DMS153 treated with DMSO at 0.1 percent for 48 hours (cell line): ENCODE measurements at regions not wholly inside any gene's neighbourhood (a gene's known extent, or its start where the extent isn't known, plus 50 kb on each side); places are given as distances from the start of the nearest gene placed in this dataset.
"Not testable (repeated sequence)": the region's sequence is repeated elsewhere in the genome, so short reads cannot be mapped to it uniquely, and the experiment has no call there.

Experiments
- DNase-seq: peaks from one replicate; lab custom pipeline; 2025; ENCODE audit not compliant: unreplicated experiment; lab: John Stamatoyannopoulos, UW

DNA sequence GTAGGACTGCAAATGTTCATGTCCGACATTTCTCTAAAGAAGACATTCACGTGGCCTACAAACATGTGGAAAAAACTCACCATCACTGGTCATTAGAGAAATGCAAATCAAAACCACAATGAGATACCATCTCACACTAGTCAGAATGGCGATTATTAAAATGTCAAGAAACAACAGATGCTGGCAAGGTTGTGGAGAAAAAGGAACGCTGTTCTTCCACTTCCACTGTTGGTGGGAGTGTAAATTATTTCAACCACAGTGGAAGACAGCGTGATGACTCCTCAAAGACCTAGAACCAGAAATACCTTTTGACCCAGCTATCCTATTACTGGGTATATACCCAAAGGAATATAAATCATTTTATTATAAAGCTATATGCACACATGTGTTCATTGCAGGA lies 253.9 kb upstream of the UBASH3B start:
- not testable (repeated sequence) for DNase-seq

DNA sequence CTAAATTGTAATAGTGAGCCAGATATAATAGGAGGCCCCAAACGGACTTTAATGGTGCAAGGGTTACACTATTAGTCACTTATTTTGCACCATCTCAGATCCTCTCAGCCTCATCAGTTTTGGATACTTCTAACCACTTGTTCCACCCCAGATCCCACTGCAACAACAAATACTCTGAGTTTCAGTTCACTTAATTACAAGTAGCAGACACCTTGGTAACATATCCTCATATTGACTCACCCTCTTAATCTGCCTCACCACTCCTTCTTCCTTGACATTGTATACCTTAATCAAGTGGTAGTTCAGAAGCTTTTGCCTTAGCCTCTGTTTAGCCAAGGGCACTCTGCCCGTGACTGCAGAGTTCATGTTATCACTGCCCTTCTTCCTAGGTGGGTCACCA lies 256.1 kb upstream of the UBASH3B start:
- no peak for DNase-seq

DNA sequence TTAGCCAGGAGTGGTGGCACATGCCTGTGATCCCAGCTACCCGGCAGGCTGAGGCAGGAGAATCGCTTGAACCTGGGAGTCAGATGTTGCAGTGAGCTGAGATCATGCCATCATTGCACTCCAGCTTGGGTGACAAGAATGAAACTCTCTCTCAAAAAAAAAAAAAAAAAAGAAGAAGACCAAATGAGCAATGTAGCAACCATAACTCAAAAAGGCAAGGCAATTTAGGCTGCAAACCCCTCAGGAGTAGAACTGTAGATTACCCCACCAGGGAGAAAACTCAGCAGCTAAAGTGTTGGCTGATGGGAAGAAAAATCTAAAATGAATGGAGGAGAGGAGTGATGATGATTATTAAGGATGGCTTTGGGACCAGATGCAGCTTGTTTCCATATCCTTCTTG lies 256.7 kb upstream of the UBASH3B start:
- no peak for DNase-seq

- no peak for DNase-seq
Observed at GRCh38 chr11:122398167-122398566, 257.4 kb upstream of the UBASH3B start.

DNA sequence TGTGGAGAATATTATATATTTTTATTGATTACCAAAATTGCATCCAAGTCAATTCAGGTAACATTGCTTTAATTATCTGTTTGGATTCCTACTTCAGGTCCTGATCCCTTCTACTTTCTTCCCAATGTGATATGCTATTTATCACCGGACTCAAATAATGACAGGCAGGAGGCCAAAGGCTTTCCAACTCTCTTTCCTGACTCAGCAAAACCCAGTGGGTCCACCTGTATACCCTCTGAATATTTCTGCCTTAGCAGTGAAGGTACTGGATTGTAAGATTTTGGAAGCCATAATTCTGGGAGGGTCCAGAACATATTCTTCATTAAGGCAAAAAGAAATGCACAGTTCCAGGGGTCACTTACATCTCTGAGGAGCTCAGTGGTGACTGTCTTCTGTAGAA lies 260.2 kb upstream of the UBASH3B start:
- no peak for DNase-seq

DNA sequence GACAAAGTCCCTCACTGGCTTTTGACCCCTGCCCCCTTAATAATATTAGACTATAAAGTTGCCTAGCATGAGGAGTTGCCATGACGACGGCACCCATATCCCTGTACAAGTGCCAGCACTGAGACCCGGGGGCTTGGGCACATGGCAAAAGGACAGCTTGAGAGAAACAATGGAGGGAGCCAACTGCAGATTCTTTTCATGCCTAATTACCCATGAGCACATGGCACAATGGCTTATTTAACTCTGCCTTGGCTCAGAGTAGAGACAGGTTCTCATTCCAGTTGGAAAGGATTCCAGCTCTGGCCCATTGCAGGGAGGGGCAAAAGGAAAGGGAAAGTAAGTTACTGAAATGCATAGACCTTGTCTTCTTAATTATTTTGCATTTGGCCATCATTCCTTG lies 261.2 kb upstream of the UBASH3B start:
- no peak for DNase-seq

DNA sequence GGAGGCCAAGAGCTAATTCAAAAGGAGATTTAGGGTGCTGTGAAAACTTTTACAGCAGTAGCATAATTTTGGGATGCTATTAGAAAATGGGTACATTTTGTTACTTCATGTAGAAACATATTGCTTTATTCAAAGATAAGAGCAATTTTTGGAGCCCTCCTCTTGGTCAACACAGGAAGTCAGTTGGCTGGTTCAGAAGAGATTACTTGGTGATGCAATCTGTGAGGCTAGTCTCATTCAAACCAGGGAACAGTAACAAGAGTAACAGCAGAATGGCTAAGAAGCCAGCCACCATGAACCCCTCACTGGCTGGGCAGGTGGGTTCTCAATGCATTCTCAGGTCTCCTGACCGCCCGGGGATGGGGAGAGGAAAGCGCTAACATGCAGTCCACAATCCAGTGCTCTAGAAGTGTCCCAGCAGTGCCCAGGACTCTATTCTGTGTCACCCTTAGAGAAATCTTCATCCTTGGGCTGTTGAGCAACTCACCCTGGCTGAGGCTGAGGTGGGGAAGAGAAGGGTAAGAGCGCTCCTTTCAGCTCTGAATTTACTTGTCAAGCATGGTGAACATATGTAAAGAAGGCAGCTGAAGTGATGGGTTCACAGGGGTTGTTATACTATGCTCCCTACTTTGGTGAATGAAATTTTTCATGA lies 262.2 kb upstream of the UBASH3B start:
- no peak for DNase-seq

- no peak for DNase-seq
Observed at GRCh38 chr11:122392508-122392907, 263.0 kb upstream of the UBASH3B start.

- DNase-seq: no peak
Observed at GRCh38 chr11:122391049-122391448, 264.5 kb upstream of the UBASH3B start.

- DNase-seq: no peak
Observed at GRCh38 chr11:122383186-122383585, 267.2 kb upstream of the BLID start.

GRCh38 chr11:122375687-122376399 lies 259.8 kb upstream of the BLID start:
- no peak for DNase-seq

GRCh38 chr11:122368796-122369195 lies 252.8 kb upstream of the BLID start:
- no peak for DNase-seq

- DNase-seq: no peak
Observed at GRCh38 chr11:122367809-122368231, 251.8 kb upstream of the BLID start.

GRCh38 chr11:122365610-122366360 lies 249.8 kb upstream of the BLID start:
- no peak for DNase-seq

DNA sequence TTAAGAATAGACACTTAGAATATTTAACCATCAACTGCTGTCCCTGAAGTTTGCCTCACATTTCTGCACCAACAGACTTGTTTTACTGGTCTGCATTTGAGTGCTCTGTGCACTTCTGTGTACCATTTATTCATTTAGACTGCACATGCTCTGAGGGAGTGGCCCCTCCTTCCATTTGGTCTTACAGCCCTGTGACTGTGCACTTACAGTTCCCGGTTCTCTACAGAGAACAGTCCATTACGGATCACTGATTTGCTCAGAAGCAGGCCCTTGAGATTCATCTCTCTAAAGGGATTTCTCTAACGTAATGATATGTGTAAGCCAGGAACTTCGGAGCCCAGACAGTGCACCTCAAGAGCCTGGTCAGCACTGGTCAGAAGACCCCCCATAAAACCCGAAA lies 247.3 kb upstream of the BLID start:
- no peak for DNase-seq

GRCh38 chr11:122362381-122362780 lies 246.4 kb upstream of the BLID start:
- no peak for DNase-seq

- no peak for DNase-seq
Observed at GRCh38 chr11:122360875-122361274, 244.9 kb upstream of the BLID start.

DNA sequence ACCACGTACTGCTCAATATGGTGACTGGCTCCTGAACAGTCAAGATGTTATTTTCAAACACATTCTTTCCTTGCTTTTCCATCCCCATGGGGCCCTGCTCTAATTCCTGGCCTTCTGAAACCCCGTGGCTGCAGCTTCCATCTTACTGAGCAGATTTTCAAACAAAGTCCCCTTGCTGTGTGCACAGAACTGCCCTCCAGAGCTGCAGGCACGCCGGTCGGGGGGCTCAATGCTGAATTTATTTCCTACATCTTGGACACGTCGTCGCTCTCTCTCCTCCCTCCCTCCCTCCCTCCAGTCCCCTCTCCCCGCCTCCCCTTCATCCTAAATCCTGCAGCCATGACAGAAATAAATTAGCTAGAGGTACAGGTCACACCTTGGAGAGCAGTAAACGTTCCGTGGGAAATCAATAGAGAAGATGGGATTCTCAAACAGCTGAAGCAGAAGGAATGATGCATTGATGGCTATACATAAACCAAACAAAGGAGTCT lies 243.1 kb upstream of the BLID start:
- no peak for DNase-seq

DNA sequence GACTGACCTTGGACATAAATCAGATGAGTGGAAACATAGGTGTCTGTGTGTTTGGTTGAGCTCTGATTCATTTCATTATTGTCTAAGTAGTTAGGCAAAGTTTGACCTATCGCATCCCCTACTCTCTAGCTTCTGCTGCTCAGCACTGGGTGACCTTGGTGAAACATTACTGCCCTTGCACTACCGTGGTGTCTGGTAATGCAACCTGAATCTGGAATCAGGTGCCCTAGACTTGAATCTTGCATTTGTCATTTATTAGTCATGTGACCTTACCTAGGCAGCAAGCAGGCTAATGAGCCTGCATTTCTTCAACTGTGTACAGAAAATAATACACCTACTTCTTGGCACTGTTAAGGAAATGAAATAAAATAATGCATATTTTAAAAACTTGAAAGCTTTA lies 242.3 kb upstream of the BLID start:
- no peak for DNase-seq

DNA sequence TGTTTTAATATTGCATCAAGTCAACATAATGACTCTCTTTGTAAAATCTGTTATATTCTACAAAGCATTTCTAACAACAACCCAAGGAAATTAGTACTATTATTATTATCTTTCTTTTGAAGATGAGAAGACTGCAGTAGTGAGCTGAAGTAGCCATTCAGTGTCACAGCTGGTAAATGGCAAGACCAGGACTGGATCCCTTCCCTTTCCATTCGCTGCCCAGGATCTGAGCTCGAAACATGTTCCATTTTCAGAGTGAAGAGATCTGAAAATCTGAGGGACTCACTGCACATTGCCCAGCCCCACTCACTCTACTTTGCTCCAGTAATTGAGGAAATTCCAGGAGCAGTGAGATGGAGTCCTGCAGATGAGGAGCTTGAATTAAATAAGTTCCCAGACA lies 240.0 kb upstream of the BLID start:
- no peak for DNase-seq

DNA sequence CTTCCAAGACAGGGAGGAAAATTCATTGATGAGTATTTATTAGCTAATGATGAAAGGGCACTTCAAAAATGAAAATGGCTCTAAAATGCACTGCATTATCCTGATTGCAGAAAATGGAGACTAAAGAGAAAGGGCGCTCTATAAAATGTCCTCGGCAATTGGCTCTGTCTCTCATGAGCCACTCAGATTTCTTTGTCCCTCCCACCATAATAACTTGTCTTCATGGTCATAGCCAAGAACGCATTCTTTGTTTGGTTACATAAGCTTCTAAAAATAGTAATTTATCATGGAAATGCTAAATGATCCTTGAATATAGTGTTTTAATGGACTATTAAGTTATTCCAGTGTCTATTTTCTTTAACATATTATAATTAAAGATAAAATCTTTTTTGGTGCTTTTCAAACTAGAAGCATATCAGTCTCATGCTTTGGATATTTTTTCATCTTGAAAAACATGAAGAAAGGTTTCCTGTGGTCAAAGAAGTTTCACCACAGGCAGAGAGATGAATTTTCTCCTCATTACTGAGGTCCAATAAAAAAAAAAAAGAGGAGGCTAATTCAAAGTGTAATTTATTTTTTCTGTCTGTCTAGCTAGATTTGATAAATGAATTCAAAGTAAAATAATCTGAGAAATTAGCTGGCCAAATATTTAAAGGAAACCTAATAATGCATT lies 238.1 kb upstream of the BLID start:
- DNase-seq: no peak
